ENCODE measurements at regions not wholly inside any gene's neighbourhood (a gene's known extent, or its start where the extent isn't known, plus 50 kb on each side); places are given as distances from the start of the nearest gene placed in this dataset.

DNA sequence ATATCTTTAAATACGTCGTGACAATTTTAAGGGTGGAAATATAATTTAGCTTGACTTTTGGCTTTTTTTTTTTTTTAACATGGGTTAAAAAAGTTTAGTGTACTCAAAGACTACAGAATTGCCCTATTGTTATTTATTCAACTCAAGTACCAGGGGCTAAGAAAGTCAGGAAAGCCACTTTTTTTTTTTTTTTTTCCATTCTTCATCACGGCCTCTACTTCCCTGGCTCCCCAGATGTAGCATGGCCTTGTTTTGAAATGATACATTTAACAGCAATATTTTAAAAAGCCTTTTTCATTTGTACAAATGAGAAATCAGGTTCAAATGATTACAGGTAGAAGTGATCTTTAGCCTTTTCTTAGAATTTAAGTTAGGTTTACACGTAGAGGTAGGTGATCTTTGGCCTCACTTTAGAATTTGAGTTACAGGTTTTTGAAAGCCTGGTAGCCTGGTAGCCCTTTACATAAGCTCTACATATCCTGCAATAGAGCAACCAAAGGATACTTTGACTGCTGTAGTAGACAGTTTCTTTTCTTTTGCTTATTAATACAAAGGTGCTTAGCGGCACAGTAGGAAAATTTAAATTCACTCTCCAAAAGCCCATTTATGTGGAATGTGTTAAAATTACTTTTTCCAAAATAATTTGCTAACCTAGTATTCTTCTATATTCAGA, 160.5 kb upstream of the MMS22L start:
- FAIRE-seq = no peak
- Mint-ChIP-seq H3K4me3 (ENCODE audit: unreplicated experiment) (no peak overlapping the region), H3K36me3 (ENCODE audit: low read depth, unreplicated experiment) (no peaks in the 10 kb centered on the region), H3K4me1 (ENCODE audit: low read depth, unreplicated experiment) (no peaks in the 10 kb centered on the region), H3K9me3 (ENCODE audit: unreplicated experiment) (no peaks in the 10 kb centered on the region), H3K27ac (ENCODE audit: unreplicated experiment) (no peak overlapping the region), H3K27me3 (ENCODE audit: low read depth, unreplicated experiment) (no peaks in the 10 kb centered on the region)
- no peak overlapping the region for H3K9ac ChIP-seq (ENCODE audit: low read length)
- H3K27me3 ChIP-seq (ENCODE audit: insufficient read depth, low read length) = no peaks in the 10 kb centered on the region
- no peaks in the 10 kb centered on the region for H3K79me2 ChIP-seq (ENCODE audit: insufficient read depth, low read length)
- H3K4me1 ChIP-seq (ENCODE audit: insufficient read depth, low read length) = peaks cover 5% of the 10 kb centered on the region
- no peak for TF ChIP-seq EZH2 (IDR thresholded peaks at IDR 0.05; ENCODE audit: insufficient read depth, low read length)
- TF ChIP-seq, protein P1, sequence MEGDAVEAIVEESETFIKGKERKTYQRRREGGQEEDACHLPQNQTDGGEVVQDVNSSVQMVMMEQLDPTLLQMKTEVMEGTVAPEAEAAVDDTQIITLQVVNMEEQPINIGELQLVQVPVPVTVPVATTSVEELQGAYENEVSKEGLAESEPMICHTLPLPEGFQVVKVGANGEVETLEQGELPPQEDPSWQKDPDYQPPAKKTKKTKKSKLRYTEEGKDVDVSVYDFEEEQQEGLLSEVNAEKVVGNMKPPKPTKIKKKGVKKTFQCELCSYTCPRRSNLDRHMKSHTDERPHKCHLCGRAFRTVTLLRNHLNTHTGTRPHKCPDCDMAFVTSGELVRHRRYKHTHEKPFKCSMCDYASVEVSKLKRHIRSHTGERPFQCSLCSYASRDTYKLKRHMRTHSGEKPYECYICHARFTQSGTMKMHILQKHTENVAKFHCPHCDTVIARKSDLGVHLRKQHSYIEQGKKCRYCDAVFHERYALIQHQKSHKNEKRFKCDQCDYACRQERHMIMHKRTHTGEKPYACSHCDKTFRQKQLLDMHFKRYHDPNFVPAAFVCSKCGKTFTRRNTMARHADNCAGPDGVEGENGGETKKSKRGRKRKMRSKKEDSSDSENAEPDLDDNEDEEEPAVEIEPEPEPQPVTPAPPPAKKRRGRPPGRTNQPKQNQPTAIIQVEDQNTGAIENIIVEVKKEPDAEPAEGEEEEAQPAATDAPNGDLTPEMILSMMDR (IDR thresholded peaks at IDR 0.05; ENCODE audit: insufficient read depth, low read depth, low read length) = no peak
- H3K36me3 ChIP-seq (ENCODE audit: insufficient read depth, low read length) = no peaks in the 10 kb centered on the region
- H2AFZ ChIP-seq (ENCODE audit: low read depth, low read length) = no peak overlapping the region
- no peak overlapping the region for H3K27ac ChIP-seq (ENCODE audit: low read depth, low read length)
- no peaks in the 10 kb centered on the region for H3K9me3 ChIP-seq (ENCODE audit: insufficient read depth, low read depth, low read length)
- H4K20me1 ChIP-seq (ENCODE audit: insufficient read depth, low read length) = no peaks in the 10 kb centered on the region
- no peak overlapping the region for H3K4me2 ChIP-seq (ENCODE audit: low read length)
- DNase-seq (ENCODE audit: low read depth) = no peak
- no peak overlapping the region for H3K4me3 ChIP-seq (ENCODE audit: insufficient read depth, low read depth, low read length)

GRCh38 chr6:97445407-97445806, 162.4 kb upstream of the MMS22L start:
- no peak overlapping the region for H3K27ac ChIP-seq (ENCODE audit: low read depth, low read length)
- no peaks in the 10 kb centered on the region for H3K36me3 Mint-ChIP-seq (ENCODE audit: low read depth, unreplicated experiment)
- no peak for DNase-seq (ENCODE audit: low read depth)
- no peaks in the 10 kb centered on the region for H3K27me3 ChIP-seq (ENCODE audit: insufficient read depth, low read length)
- no peaks in the 10 kb centered on the region for H3K9me3 ChIP-seq (ENCODE audit: insufficient read depth, low read depth, low read length)
- H2AFZ ChIP-seq (ENCODE audit: low read depth, low read length) = no peak overlapping the region
- H3K27ac Mint-ChIP-seq (ENCODE audit: unreplicated experiment) = no peak overlapping the region
- no peaks in the 10 kb centered on the region for H3K79me2 ChIP-seq (ENCODE audit: insufficient read depth, low read length)
- TF ChIP-seq, protein P1 (IDR thresholded peaks at IDR 0.05; ENCODE audit: insufficient read depth, low read depth, low read length) = no peak
- no peak for TF ChIP-seq EZH2 (IDR thresholded peaks at IDR 0.05; ENCODE audit: insufficient read depth, low read length)
- no peaks in the 10 kb centered on the region for H3K27me3 Mint-ChIP-seq (ENCODE audit: low read depth, unreplicated experiment)
- H4K20me1 ChIP-seq (ENCODE audit: insufficient read depth, low read length) = no peaks in the 10 kb centered on the region
- H3K9me3 Mint-ChIP-seq (ENCODE audit: unreplicated experiment) = no peaks in the 10 kb centered on the region
- peaks cover 5% of the 10 kb centered on the region for H3K4me1 ChIP-seq (ENCODE audit: insufficient read depth, low read length)
- no peak overlapping the region for H3K4me3 ChIP-seq (ENCODE audit: insufficient read depth, low read depth, low read length)
- no peak overlapping the region for H3K9ac ChIP-seq (ENCODE audit: low read length)
- H3K4me2 ChIP-seq (ENCODE audit: low read length) = no peak overlapping the region
- no peak overlapping the region for H3K4me3 Mint-ChIP-seq (ENCODE audit: unreplicated experiment)
- H3K4me1 Mint-ChIP-seq (ENCODE audit: low read depth, unreplicated experiment) = no peaks in the 10 kb centered on the region
- no peak for FAIRE-seq
- H3K36me3 ChIP-seq (ENCODE audit: insufficient read depth, low read length) = no peaks in the 10 kb centered on the region

- H3K4me1 ChIP-seq (ENCODE audit: insufficient read depth, low read length) = no peaks in the 10 kb centered on the region
- FAIRE-seq = no peak
- H3K27me3 Mint-ChIP-seq (ENCODE audit: low read depth, unreplicated experiment) = no peaks in the 10 kb centered on the region
These were observed 166.5 kb upstream of the MMS22L start for GRCh38 chr6:97449444-97449966.

More at GRCh38 chr6:97449444-97449966, 166.5 kb upstream of the MMS22L start:
- Mint-ChIP-seq H3K4me1 (ENCODE audit: low read depth, unreplicated experiment) (no peaks in the 10 kb centered on the region), H3K4me3 (ENCODE audit: unreplicated experiment) (no peak overlapping the region), H3K36me3 (ENCODE audit: low read depth, unreplicated experiment) (no peaks in the 10 kb centered on the region), H3K27ac (ENCODE audit: unreplicated experiment) (no peak overlapping the region), H3K9me3 (ENCODE audit: unreplicated experiment) (no peaks in the 10 kb centered on the region)
- no peak overlapping the region for H2AFZ ChIP-seq (ENCODE audit: low read depth, low read length)
- H3K4me3 ChIP-seq (ENCODE audit: insufficient read depth, low read depth, low read length) = no peak overlapping the region
- H3K27ac ChIP-seq (ENCODE audit: low read depth, low read length) = no peak overlapping the region
- no peaks in the 10 kb centered on the region for H3K9me3 ChIP-seq (ENCODE audit: insufficient read depth, low read depth, low read length)
- H3K27me3 ChIP-seq (ENCODE audit: insufficient read depth, low read length) = no peaks in the 10 kb centered on the region
- no peaks in the 10 kb centered on the region for H3K36me3 ChIP-seq (ENCODE audit: insufficient read depth, low read length)
- no peaks in the 10 kb centered on the region for H4K20me1 ChIP-seq (ENCODE audit: insufficient read depth, low read length)
- no peak for TF ChIP-seq EZH2 (IDR thresholded peaks at IDR 0.05; ENCODE audit: insufficient read depth, low read length)
- TF ChIP-seq, protein P1 (IDR thresholded peaks at IDR 0.05; ENCODE audit: insufficient read depth, low read depth, low read length) = no peak
- DNase-seq (ENCODE audit: low read depth) = no peak
- no peaks in the 10 kb centered on the region for H3K79me2 ChIP-seq (ENCODE audit: insufficient read depth, low read length)
- H3K9ac ChIP-seq (ENCODE audit: low read length) = no peak overlapping the region
- H3K4me2 ChIP-seq (ENCODE audit: low read length) = no peak overlapping the region
